ENCODE measurements at regions not wholly inside any gene's neighbourhood (a gene's known extent, or its start where the extent isn't known, plus 50 kb on each side); places are given as distances from the start of the nearest gene placed in this dataset.
"Not testable (repeated sequence)": the region's sequence is repeated elsewhere in the genome, so short reads cannot be mapped to it uniquely, and the experiment has no call there.

DNA sequence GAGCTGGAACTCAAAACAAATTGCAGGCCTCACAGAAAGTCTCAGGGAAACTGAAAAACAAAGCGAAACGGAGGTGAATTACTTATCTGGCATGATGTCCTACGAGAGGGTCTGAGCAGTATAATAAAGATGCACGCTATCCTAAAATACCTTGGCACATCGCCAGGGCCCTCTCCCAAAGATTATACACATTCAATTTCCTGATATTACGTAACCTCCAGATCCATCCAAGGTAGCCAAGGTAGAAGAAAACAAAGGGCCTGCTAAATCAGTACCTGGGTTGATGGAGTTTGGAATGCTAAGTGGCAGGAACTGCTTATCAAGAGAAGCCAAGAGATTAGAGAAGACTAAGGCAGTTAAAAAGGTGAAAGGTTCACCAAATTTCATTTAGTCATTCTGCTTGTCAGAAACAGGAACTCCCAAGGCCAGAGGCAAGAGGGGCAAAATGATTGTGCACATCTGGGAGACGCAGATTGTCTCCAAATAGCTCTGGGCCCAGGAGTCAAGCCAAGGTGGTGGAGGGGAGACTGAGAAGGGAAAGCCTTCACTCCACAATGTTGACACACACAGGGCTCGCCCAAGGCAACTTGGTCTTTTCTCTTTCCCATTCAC lies 236.8 kb upstream of the ATP5MC3 start:
- no peaks in the 10 kb centered on the region for H3K36me3 ChIP-seq (ENCODE audit: control insufficient read depth, insufficient read depth, low read length)
- no peak overlapping the region for H3K9ac ChIP-seq (ENCODE audit: low read depth, low read length)
- no peaks in the 10 kb centered on the region for H3K9me3 ChIP-seq (ENCODE audit: control insufficient read depth, insufficient read depth, low read length)
- no peaks in the 10 kb centered on the region for H3K27me3 ChIP-seq (ENCODE audit: control insufficient read depth, insufficient read depth, low read length)
- no peak overlapping the region for H3K27ac ChIP-seq (ENCODE audit: low read depth, low read length)
- no peaks in the 10 kb centered on the region for H3K4me1 ChIP-seq (ENCODE audit: control insufficient read depth, insufficient read depth, low read length)
- H3K4me3 ChIP-seq (ENCODE audit: low read depth, low read length) = no peak overlapping the region

DNA sequence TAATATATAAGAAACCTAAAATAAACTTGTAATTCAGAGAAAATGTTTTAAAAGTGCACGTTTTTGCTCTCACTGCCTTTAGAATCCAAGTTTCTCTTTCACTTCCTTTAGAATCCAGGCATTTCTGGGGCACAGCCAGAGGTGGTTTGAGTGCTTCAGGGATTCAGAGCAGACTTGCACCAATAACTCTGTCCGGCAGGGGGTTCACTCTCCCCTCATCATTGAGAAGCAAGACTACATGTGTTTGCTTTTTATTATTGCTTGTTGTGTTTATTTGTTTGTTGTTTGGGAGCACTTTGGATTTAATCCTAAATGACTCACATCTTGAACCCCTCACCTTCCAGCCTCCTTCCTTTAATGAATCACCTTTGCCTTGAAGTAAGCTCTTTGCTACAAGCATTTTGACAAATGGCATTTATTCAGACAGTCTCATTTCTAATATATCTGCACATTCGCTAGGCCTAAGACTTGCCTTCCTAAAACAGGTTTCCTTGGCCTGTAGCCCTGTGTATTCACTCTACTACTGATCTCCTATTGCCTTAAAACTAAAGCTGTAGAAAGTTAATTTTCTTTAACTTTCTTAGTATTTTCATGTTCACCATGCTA lies 233.5 kb upstream of the ATP5MC3 start:
- Histone ChIP-seq H3K4me1 (ENCODE audit: control insufficient read depth, insufficient read depth, low read length) (no peaks in the 10 kb centered on the region), H3K9ac (ENCODE audit: low read depth, low read length) (no peak overlapping the region), H3K4me3 (ENCODE audit: low read depth, low read length) (no peak overlapping the region), H3K27ac (ENCODE audit: low read depth, low read length) (no peak overlapping the region), H3K27me3 (ENCODE audit: control insufficient read depth, insufficient read depth, low read length) (no peaks in the 10 kb centered on the region), H3K9me3 (ENCODE audit: control insufficient read depth, insufficient read depth, low read length) (no peaks in the 10 kb centered on the region), H3K36me3 (ENCODE audit: control insufficient read depth, insufficient read depth, low read length) (no peaks in the 10 kb centered on the region)

DNA sequence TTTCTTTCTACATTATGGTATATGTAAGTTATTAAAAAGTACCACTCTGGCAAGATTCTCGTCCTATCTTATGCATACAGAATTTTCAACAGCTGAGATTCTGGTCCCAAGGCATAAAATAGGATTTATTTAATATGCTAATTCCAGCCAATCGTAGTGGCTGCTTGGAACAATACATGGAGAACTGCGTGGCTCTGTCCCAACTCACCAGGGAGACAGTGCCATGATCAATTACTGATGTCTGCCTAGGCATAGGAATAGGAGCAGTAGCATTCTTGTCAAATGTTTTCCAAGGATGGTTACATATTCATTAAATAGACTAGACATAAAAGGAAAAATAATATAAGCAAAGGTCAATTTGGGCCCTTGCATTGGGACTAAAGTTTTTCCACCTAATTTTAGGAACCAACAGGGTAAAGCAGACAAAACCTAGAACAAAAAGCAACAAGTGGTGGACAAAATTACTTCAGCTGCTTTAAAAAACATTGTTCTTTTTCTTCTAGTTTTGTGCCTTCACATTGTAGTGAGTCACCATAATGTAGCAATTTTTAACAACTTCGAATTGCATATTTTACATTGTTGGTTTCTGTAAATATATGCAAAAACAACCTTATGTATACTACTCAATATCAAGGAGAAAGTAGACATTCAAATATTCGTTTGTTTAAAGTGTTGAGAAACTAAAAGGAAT lies 232.8 kb upstream of the ATP5MC3 start:
- no peak overlapping the region for H3K27ac ChIP-seq (ENCODE audit: low read depth, low read length)
- H3K4me1 ChIP-seq (ENCODE audit: control insufficient read depth, insufficient read depth, low read length) = no peaks in the 10 kb centered on the region
- H3K9me3 ChIP-seq (ENCODE audit: control insufficient read depth, insufficient read depth, low read length) = no peaks in the 10 kb centered on the region
- no peak overlapping the region for H3K9ac ChIP-seq (ENCODE audit: low read depth, low read length)
- no peaks in the 10 kb centered on the region for H3K27me3 ChIP-seq (ENCODE audit: control insufficient read depth, insufficient read depth, low read length)
- no peaks in the 10 kb centered on the region for H3K36me3 ChIP-seq (ENCODE audit: control insufficient read depth, insufficient read depth, low read length)
- no peak overlapping the region for H3K4me3 ChIP-seq (ENCODE audit: low read depth, low read length)

DNA sequence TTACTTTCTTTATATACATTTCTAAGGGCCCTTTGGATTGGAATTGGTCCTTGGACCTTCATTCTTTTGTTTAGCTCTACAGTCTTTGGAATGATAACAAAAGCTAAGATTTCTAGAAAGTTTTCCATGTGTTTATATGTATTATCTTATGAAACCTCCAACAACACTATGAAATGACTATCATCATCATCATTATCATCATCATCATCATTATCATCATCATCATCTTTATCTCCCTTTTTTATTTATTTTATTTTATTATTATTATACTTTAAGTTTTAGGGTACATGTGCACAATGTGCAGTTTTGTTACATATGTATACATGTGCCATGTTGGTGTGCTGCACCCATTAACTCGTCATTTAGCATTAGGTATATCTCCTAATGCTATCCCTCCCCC lies 229.4 kb upstream of the ATP5MC3 start:
- H3K4me3 ChIP-seq (ENCODE audit: low read depth, low read length); H3K27ac ChIP-seq (ENCODE audit: low read depth, low read length); H3K9me3 ChIP-seq (ENCODE audit: control insufficient read depth, insufficient read depth, low read length); H3K4me1 ChIP-seq (ENCODE audit: control insufficient read depth, insufficient read depth, low read length); H3K36me3 ChIP-seq (ENCODE audit: control insufficient read depth, insufficient read depth, low read length); H3K27me3 ChIP-seq (ENCODE audit: control insufficient read depth, insufficient read depth, low read length); H3K9ac ChIP-seq (ENCODE audit: low read depth, low read length): not testable (repeated sequence)

DNA sequence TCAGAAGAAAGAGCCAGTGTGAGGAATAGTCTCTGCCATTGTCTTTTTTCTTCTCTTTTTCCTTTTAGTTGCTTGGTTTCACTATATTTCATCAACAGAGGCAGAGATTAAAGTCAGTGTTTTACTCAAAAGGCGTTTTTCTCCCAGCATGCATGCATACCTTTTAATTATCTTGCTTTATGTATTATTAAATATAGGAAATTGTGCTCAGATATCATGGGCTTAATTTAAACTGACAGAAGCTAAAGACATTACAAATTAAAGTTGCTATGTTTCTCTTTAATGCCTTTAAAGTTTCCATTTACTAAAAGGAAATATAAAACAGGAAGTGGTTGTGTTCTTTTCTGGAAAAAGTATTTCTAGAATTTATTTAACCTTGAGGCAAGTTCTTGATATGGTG lies 223.3 kb upstream of the ATP5MC3 start:
- H3K27ac ChIP-seq (ENCODE audit: low read depth, low read length) = no peak overlapping the region
- H3K9ac ChIP-seq (ENCODE audit: low read depth, low read length) = no peak overlapping the region
- H3K4me1 ChIP-seq (ENCODE audit: control insufficient read depth, insufficient read depth, low read length) = no peaks in the 10 kb centered on the region
- no peaks in the 10 kb centered on the region for H3K9me3 ChIP-seq (ENCODE audit: control insufficient read depth, insufficient read depth, low read length)
- H3K27me3 ChIP-seq (ENCODE audit: control insufficient read depth, insufficient read depth, low read length) = no peaks in the 10 kb centered on the region
- no peaks in the 10 kb centered on the region for H3K36me3 ChIP-seq (ENCODE audit: control insufficient read depth, insufficient read depth, low read length)
- H3K4me3 ChIP-seq (ENCODE audit: low read depth, low read length) = no peak overlapping the region

DNA sequence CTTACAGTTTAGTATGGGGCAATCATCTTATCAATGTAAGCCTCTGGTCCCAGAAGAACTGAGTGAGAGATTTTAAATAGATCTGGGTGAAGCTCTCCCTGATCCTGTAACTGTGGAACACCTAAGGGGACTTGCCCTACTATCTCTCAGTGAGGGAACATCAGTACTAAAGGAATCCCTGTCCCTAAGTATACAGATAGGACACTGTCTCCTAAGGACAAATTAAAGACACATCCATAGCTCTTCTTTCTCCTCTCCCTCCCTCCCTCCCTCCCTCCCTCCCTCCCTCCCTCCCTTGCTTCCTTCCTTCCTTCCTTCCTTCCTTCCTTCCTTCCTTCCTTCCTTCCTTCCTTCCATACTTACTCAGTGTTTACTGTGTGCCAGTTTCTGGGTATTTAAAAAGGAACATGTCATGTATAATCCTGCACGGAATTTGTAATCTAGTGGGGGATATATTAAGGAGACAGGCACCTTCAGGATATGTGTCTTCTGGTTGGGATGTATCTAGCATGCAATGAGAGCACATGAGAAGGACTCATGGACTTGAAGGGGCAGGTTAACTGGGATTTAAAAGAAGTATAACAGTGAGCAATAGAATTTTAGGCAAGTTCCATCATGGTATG lies 222.2 kb upstream of the ATP5MC3 start:
- no peak overlapping the region for H3K27ac ChIP-seq (ENCODE audit: low read depth, low read length)
- H3K4me3 ChIP-seq (ENCODE audit: low read depth, low read length) = no peak overlapping the region
- H3K27me3 ChIP-seq (ENCODE audit: control insufficient read depth, insufficient read depth, low read length) = no peaks in the 10 kb centered on the region
- no peak overlapping the region for H3K9ac ChIP-seq (ENCODE audit: low read depth, low read length)
- H3K9me3 ChIP-seq (ENCODE audit: control insufficient read depth, insufficient read depth, low read length) = no peaks in the 10 kb centered on the region
- H3K36me3 ChIP-seq (ENCODE audit: control insufficient read depth, insufficient read depth, low read length) = no peaks in the 10 kb centered on the region
- no peaks in the 10 kb centered on the region for H3K4me1 ChIP-seq (ENCODE audit: control insufficient read depth, insufficient read depth, low read length)

DNA sequence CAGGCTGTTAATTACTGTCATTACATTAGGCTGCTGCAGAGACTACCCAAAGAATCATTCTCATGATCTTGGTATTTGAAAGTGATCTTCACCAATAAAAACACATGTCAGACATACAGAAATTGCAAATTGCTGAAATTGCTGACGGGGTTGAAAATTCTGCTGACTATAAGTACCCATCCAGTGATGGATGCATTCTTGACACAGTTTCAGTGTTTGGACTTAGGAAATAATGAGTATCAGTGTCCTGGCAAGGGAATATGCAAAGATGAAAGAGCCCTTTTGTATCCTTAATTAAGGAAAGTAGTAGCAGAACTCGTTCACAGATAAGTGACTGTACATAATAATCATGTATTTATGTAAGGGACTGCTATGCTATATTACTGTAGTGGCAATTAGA lies 221.1 kb upstream of the ATP5MC3 start:
- H3K4me3 ChIP-seq (ENCODE audit: low read depth, low read length) = no peak overlapping the region
- H3K4me1 ChIP-seq (ENCODE audit: control insufficient read depth, insufficient read depth, low read length) = no peaks in the 10 kb centered on the region
- H3K36me3 ChIP-seq (ENCODE audit: control insufficient read depth, insufficient read depth, low read length) = no peaks in the 10 kb centered on the region
- no peaks in the 10 kb centered on the region for H3K9me3 ChIP-seq (ENCODE audit: control insufficient read depth, insufficient read depth, low read length)
- H3K27ac ChIP-seq (ENCODE audit: low read depth, low read length) = no peak overlapping the region
- no peaks in the 10 kb centered on the region for H3K27me3 ChIP-seq (ENCODE audit: control insufficient read depth, insufficient read depth, low read length)
- no peak overlapping the region for H3K9ac ChIP-seq (ENCODE audit: low read depth, low read length)

DNA sequence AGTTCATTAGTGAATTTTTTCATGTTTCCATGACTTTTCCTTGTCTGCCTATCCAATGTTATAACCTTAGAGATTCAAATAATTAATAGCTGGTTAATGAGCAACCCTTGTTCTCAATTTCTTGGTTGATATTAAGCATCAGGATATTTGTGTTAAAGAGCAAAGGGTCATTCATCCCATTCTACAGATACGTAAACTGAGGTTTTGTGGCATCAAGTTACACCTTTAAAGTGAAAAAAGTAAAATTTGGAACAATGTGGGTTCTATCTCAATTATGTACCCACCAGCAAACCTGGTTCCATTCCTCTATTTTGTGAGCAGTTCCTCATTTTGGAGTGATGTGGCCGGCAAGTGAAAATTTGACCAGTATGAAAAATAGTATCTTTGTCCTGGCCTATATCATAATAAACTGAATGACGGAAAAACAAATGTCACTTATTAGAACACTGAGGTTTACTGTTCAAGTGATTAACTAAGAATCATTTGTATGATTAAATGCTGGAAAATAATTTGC lies 220.5 kb upstream of the ATP5MC3 start:
- H3K4me1 ChIP-seq (ENCODE audit: control insufficient read depth, insufficient read depth, low read length) = no peaks in the 10 kb centered on the region
- no peak overlapping the region for H3K4me3 ChIP-seq (ENCODE audit: low read depth, low read length)
- H3K27ac ChIP-seq (ENCODE audit: low read depth, low read length) = no peak overlapping the region
- H3K36me3 ChIP-seq (ENCODE audit: control insufficient read depth, insufficient read depth, low read length) = no peaks in the 10 kb centered on the region
- H3K9me3 ChIP-seq (ENCODE audit: control insufficient read depth, insufficient read depth, low read length) = no peaks in the 10 kb centered on the region
- H3K27me3 ChIP-seq (ENCODE audit: control insufficient read depth, insufficient read depth, low read length) = no peaks in the 10 kb centered on the region
- no peak overlapping the region for H3K9ac ChIP-seq (ENCODE audit: low read depth, low read length)

DNA sequence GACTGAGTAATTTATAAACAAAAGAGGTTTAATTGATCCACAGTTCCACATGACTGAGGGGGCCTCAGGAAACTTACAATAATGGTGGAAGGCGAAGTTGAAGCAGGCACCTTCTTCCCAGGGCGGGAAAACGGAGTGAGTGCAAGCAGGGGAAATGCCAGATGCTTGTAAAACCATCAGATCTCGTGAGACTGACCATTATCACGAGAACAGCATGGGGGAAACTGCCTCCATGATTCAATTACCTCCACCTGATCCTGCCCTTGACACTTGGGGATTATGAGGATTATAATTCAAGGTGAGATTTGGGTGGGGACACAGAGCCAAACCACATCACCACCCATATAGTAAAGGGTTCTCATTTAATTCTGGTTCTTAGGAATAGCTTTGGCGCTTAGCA lies 219.5 kb upstream of the ATP5MC3 start:
- Histone ChIP-seq H3K27me3 (ENCODE audit: control insufficient read depth, insufficient read depth, low read length) (no peaks in the 10 kb centered on the region), H3K4me1 (ENCODE audit: control insufficient read depth, insufficient read depth, low read length) (no peaks in the 10 kb centered on the region), H3K36me3 (ENCODE audit: control insufficient read depth, insufficient read depth, low read length) (no peaks in the 10 kb centered on the region), H3K27ac (ENCODE audit: low read depth, low read length) (no peak overlapping the region), H3K9me3 (ENCODE audit: control insufficient read depth, insufficient read depth, low read length) (no peaks in the 10 kb centered on the region), H3K4me3 (ENCODE audit: low read depth, low read length) (no peak overlapping the region), H3K9ac (ENCODE audit: low read depth, low read length) (no peak overlapping the region)

DNA sequence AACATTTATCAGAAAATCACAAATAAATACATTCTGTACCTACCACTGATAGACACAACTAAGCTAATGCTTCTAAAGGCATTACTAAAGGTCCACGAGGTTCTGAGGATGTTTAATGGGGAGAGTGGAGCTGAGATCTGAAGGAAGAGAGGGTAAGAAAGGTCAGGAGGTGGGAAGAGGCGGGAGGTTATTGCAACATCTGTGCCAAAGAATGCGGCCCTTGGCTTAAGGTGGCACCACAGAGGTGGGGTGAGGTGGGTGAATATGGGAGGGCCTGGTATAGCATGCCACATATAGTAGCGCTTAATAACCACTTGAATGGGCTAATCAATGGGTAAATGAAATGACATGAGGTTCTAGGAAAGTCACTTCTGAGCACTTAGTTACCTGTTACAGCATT lies 217.8 kb upstream of the ATP5MC3 start:
- Histone ChIP-seq H3K9me3 (ENCODE audit: control insufficient read depth, insufficient read depth, low read length) (no peaks in the 10 kb centered on the region), H3K27ac (ENCODE audit: low read depth, low read length) (no peak overlapping the region), H3K9ac (ENCODE audit: low read depth, low read length) (no peak overlapping the region), H3K4me3 (ENCODE audit: low read depth, low read length) (no peak overlapping the region), H3K27me3 (ENCODE audit: control insufficient read depth, insufficient read depth, low read length) (no peaks in the 10 kb centered on the region), H3K36me3 (ENCODE audit: control insufficient read depth, insufficient read depth, low read length) (no peaks in the 10 kb centered on the region), H3K4me1 (ENCODE audit: control insufficient read depth, insufficient read depth, low read length) (no peaks in the 10 kb centered on the region)

DNA sequence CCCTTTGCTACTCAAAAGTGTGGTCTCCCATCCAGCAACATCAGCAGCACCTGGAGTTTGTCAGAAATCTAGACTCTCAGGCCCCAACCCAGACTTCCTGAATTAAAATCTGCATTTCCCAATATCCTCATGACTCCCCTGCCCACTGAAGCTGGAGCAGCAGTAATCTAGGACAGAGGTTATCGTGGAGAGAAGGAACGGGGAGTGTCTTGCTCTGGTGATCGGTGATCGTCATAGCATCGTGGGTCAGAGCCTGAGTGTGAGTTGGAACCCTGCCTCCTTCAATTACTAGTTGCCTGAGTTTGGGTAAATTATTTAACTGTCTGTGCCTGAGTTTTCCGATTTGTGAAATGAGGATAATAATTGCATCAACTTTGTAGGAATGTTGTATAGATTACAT lies 217.3 kb upstream of the ATP5MC3 start:
- no peak overlapping the region for H3K9ac ChIP-seq (ENCODE audit: low read depth, low read length)
- H3K9me3 ChIP-seq (ENCODE audit: control insufficient read depth, insufficient read depth, low read length) = no peaks in the 10 kb centered on the region
- H3K4me1 ChIP-seq (ENCODE audit: control insufficient read depth, insufficient read depth, low read length) = no peaks in the 10 kb centered on the region
- no peaks in the 10 kb centered on the region for H3K36me3 ChIP-seq (ENCODE audit: control insufficient read depth, insufficient read depth, low read length)
- no peak overlapping the region for H3K4me3 ChIP-seq (ENCODE audit: low read depth, low read length)
- H3K27ac ChIP-seq (ENCODE audit: low read depth, low read length) = no peak overlapping the region
- H3K27me3 ChIP-seq (ENCODE audit: control insufficient read depth, insufficient read depth, low read length) = no peaks in the 10 kb centered on the region
